GM20000 (cell line): ENCODE measurements at regions not wholly inside any gene's neighbourhood (a gene's known extent, or its start where the extent isn't known, plus 50 kb on each side); places are given as distances from the start of the nearest gene placed in this dataset.

Experiments
- DNase-seq: peaks from one replicate; pipeline ENCODE4 v3.0.0; 2012; ENCODE audit warnings: low spot score
- TF ChIP-seq, protein P1 (sequence below): IDR thresholded peaks from 2 replicates; pipeline ENCODE4 v1.5.1; 2012; ENCODE audit warnings: mild to moderate bottlenecking, control low read depth; ENCODE audit errors: extremely low read depth, missing control alignments

DNA sequence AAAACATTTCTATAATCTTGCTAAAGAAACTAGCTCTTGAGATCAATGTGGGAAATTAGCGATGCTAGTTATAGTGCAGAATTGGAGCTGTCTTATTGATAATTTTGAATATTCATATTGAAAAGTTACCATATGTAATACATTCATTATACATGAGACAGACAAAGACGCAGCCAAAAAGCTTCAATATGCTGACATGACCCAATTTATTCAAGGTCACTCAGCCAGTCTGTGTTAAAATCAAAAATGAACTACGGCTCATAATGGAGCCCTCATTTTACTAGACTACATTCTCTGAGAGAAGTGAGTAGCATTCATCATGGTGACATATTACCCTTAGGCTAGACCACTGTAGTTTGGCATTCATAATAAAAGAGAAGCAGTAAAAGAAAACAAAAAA is 107.3 kb upstream of the GABRG2 start:
- TF ChIP-seq, protein P1, sequence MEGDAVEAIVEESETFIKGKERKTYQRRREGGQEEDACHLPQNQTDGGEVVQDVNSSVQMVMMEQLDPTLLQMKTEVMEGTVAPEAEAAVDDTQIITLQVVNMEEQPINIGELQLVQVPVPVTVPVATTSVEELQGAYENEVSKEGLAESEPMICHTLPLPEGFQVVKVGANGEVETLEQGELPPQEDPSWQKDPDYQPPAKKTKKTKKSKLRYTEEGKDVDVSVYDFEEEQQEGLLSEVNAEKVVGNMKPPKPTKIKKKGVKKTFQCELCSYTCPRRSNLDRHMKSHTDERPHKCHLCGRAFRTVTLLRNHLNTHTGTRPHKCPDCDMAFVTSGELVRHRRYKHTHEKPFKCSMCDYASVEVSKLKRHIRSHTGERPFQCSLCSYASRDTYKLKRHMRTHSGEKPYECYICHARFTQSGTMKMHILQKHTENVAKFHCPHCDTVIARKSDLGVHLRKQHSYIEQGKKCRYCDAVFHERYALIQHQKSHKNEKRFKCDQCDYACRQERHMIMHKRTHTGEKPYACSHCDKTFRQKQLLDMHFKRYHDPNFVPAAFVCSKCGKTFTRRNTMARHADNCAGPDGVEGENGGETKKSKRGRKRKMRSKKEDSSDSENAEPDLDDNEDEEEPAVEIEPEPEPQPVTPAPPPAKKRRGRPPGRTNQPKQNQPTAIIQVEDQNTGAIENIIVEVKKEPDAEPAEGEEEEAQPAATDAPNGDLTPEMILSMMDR: no peak
- DNase-seq: no peak

GRCh38 chr5:161966564-161966963 is 101.0 kb upstream of the GABRG2 start:
- TF ChIP-seq, protein P1: peak; percentile 21
- DNase-seq: no peak

GRCh38 chr5:161975350-161975749 is 92.2 kb upstream of the GABRG2 start:
- DNase-seq: no peak
- TF ChIP-seq, protein P1: no peak

DNA sequence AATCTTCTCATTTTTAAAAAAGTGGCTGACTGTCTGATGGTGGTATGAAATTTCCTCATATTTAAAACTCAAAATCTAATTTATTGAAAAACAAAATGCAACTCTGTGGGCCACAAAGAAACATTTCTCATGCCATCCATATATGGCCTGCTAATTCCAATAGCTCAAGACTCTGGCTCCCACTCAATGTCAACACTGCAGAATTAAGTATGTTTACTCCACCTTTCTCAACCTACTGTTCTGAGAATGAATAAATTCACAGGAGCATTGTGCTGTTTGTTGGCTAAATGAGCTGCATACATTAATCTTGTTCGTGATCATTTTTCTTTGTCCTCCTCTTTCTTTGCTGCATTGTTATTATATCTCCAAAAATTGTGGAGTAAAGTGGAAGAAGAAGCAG is 79.5 kb upstream of the GABRG2 start:
- TF ChIP-seq, protein P1: no peak
- DNase-seq: no peak
